AG04449 (cell line): ENCODE measurements at regions not wholly inside any gene's neighbourhood (a gene's known extent, or its start where the extent isn't known, plus 50 kb on each side); places are given as distances from the start of the nearest gene placed in this dataset.

Experiments
- CTCF ChIA-PET: fragments of 350-600 bp; formaldehyde crosslinking; extraction: SDS; loops from one replicate; lab custom pipeline; 2021; ENCODE audit warnings: antibody characterized with exemption; lab: Yijun Ruan, JAX
- POLR2A ChIA-PET: fragments of 400-600, 350-600 bp; formaldehyde crosslinking; extraction: SDS; loops from one replicate; lab custom pipeline; 2020; ENCODE audit warnings: antibody characterized with exemption, inconsistent platforms; lab: Yijun Ruan, JAX
- DNase-seq: peaks from one replicate; pipeline ENCODE4 v3.0.0-alpha.2; 2010; ENCODE audit warnings: low read depth, low spot score
- H3K4me3 ChIP-seq: 2 replicates; pipeline ENCODE4 v1.5.1; 2011; ENCODE audit warnings: low read depth, mild to moderate bottlenecking, control low read depth, low read length
- TF ChIP-seq, protein P1 (sequence below): IDR thresholded peaks from one replicate; pipeline ENCODE4 v1.5.1; 2011; ENCODE audit warnings: mild to moderate bottlenecking, moderate library complexity, low read length, control low read depth, inconsistent platforms; ENCODE audit not compliant: insufficient read depth; ENCODE audit errors: missing control alignments

DNA sequence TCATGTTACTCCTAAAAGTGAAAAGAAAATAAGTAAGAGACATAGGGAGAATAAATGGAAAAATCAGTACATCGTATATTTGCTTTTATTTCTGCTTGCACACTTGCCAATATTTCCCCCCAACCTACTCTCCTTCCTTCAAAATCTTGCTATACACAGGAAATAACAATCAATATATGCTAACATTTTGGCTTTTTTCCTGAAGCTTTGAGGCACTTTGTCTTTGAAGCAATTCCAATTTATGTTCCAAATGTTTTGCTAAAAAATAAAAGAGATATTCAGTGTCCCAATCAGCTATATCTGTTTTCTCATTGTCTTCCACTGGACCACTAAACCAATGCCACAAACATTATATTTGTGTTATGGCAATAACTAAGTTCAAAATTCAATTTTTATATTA lies 184.0 kb upstream of the NEGR1 start:
- TF ChIP-seq, protein P1, sequence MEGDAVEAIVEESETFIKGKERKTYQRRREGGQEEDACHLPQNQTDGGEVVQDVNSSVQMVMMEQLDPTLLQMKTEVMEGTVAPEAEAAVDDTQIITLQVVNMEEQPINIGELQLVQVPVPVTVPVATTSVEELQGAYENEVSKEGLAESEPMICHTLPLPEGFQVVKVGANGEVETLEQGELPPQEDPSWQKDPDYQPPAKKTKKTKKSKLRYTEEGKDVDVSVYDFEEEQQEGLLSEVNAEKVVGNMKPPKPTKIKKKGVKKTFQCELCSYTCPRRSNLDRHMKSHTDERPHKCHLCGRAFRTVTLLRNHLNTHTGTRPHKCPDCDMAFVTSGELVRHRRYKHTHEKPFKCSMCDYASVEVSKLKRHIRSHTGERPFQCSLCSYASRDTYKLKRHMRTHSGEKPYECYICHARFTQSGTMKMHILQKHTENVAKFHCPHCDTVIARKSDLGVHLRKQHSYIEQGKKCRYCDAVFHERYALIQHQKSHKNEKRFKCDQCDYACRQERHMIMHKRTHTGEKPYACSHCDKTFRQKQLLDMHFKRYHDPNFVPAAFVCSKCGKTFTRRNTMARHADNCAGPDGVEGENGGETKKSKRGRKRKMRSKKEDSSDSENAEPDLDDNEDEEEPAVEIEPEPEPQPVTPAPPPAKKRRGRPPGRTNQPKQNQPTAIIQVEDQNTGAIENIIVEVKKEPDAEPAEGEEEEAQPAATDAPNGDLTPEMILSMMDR = no peak
- no peak overlapping the region for H3K4me3 ChIP-seq

DNA sequence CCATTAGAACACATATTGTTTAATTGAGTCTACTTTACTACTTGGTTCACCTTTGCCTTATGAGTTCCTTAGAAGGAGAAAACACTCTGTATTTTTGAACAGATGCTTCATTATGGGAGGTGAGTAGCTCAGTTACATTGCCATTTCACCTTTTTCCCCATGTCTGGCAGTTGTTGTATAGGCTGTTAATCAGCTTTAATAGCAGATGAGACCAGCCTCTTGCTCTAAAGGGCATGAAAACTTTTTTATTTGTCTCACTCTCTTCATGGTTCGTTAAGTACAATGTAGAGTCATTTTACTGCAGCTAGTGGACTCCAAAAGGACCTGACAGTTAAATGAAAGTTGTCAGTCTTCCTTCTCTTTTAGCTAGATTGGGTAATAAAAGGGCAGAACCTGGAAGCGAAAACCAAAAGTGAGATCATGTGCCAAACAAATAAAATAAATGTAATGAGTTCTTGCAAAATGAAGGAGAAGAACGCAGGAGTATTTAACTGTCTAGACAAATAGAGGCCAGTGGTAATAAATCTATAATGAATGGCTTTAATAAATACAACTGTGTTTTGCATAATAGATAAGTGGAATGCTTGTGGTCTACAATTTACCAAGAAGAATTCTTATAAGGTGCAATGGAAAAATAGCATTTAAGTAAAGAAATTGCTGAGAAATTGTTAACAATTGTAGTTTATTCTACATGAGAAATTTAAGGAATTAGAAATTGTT lies 180.0 kb upstream of the NEGR1 start:
- TF ChIP-seq, protein P1 = no peak
- no peak overlapping the region for H3K4me3 ChIP-seq
- ChIA-PET CTCF (no interaction called here), POLR2A (no interaction called here)
- DNase-seq = no peak

More for the DNA sequence above, 184.0 kb upstream of the NEGR1 start:
- CTCF ChIA-PET = no interaction called here
- no peak for DNase-seq
- POLR2A ChIA-PET = no interaction called here

DNA sequence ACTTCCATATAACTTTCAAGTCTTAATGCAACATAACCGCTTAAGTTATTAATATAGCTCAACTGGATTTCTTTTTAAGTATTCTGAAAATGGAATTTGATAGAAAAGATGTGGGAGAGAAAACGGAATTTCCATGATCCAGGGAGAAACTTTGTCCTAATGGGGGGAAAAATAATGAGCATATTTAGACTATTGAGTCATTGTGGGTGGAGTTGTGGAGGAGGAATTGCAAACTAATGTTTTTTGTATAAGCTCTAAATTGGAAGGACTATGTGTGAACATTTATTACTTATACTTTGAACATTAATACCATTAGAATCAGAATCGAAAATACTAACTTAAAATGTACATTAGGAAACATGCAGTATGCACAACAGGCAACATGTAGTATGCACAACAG lies 159.9 kb upstream of the NEGR1 start:
- POLR2A ChIA-PET = no interaction called here
- TF ChIP-seq, protein P1 = no peak
- CTCF ChIA-PET = no interaction called here
- no peak overlapping the region for H3K4me3 ChIP-seq
- DNase-seq = no peak

DNA sequence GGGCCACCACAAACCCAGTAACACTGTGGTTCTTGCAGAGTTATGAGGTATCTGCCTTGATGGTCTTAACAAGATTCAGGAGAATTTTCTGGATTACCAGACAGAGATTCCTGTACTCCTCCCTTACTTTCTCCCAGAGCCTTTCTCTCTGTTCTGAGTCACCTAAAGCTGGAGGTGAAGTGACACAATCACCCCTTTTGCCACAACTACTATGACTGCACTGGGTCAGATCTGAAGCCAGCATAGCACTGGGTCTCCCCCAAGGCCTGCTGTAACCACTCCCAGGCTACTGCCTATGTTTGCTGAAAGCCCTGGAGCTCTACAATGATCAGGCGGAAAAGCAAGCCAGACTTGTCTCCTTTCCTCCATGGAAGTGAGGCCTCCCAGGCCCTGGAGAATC lies 156.7 kb upstream of the NEGR1 start:
- ChIA-PET CTCF (no interaction called here), POLR2A (interaction anchor here (0.7 kb wide), 1 partner anchor 154 kb away, joined by 3 read pairs; no protein-coding TSS in a partner anchor)
- DNase-seq = no peak
- TF ChIP-seq, protein P1 = no peak
- no peak overlapping the region for H3K4me3 ChIP-seq

DNA sequence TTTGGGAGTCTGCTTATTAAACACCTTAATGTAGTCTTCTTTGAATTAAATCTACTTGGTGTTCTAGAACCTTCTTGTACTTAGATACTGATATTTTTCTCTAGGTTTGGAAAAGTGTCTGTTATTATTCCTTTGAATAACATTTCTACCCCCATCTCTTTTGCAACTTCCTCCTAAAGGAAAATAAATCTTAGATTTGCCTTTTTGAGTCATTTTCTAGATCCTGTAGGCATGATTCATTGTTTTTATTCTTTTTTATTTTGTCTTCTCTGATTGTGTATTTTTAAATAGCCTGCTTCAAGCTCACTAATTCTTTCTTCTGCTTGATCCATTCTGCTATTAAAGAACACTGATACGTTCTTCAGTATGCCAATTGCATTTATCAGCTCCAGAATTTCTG lies 155.9 kb upstream of the NEGR1 start:
- POLR2A ChIA-PET = no interaction called here
- TF ChIP-seq, protein P1 = no peak
- no peak for DNase-seq
- H3K4me3 ChIP-seq = no peak overlapping the region
- CTCF ChIA-PET = no interaction called here

DNA sequence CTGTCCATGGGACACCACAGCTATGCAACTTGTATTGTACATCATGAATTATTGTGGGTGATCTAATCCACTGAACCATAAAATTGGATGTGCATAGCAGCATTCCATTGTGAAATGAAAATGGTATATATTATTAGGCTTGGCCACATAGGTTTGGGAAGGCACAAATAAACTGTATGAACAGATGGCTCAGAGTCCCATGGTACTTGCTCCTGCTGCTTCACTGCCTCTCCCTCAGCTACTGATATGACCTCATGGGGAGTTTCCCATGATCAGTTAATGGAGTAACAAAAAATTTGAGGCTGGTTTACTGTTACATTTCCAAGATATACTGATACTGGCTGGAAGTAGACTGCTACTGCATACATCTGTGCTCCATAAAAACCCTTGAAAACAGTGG lies 152.7 kb upstream of the NEGR1 start:
- ChIA-PET CTCF (no interaction called here), POLR2A (no interaction called here)
- H3K4me3 ChIP-seq = no peak overlapping the region
- DNase-seq = peak; percentile 31
- TF ChIP-seq, protein P1 = no peak
